ENCODE measurements at regions not wholly inside any gene's neighbourhood (a gene's known extent, or its start where the extent isn't known, plus 50 kb on each side); places are given as distances from the start of the nearest gene placed in this dataset.

- DNase-seq (ENCODE audit: low read depth) = no peak
- no peak overlapping the region for H3K4me3 ChIP-seq (ENCODE audit: low read length)
- TF ChIP-seq, protein P1, sequence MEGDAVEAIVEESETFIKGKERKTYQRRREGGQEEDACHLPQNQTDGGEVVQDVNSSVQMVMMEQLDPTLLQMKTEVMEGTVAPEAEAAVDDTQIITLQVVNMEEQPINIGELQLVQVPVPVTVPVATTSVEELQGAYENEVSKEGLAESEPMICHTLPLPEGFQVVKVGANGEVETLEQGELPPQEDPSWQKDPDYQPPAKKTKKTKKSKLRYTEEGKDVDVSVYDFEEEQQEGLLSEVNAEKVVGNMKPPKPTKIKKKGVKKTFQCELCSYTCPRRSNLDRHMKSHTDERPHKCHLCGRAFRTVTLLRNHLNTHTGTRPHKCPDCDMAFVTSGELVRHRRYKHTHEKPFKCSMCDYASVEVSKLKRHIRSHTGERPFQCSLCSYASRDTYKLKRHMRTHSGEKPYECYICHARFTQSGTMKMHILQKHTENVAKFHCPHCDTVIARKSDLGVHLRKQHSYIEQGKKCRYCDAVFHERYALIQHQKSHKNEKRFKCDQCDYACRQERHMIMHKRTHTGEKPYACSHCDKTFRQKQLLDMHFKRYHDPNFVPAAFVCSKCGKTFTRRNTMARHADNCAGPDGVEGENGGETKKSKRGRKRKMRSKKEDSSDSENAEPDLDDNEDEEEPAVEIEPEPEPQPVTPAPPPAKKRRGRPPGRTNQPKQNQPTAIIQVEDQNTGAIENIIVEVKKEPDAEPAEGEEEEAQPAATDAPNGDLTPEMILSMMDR (conservative IDR thresholded peaks at IDR 0.05; ENCODE audit: low read depth, low read length) = no peak
Measured at GRCh38 chr7:131197920-131198615, 129.6 kb upstream of the MKLN1 start.

GRCh38 chr7:131202451-131202850 is 125.2 kb upstream of the MKLN1 start:
- TF ChIP-seq, protein P1 (conservative IDR thresholded peaks at IDR 0.05; ENCODE audit: low read depth, low read length) = no peak
- H3K4me3 ChIP-seq (ENCODE audit: low read length) = no peak overlapping the region
- no peak for DNase-seq (ENCODE audit: low read depth)

DNA sequence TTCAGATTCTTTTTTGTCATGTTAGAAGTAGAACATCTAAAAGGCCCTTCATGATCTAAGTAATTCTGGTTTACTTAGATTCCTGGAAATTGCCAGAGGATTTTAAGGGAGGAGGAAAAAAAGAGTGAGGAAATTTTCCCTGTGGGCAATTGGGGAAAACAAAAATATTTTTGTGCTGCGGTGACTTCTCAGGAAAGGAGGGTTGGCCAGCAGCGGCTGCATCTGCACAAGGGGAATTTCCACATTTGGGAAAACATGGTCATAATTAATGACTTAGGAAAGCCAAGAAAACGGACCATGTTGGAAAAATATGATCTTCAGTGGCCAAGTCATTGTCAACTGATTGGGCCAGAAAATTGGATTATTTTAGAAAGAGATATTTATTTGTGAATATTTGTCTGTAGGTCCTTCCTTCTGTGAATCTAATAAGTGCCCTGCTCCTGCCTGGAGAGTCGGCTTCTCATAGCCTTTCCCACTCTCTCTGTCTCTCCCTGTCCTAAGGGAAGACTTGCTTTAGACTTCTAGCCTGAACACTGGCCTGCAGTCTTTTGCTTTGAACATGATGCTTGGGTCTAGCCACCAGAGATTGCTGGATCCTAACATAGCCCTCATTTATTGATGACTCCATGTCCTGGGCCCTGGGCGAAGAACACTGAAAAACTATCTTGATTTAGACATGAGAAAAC is 124.2 kb upstream of the MKLN1 start:
- DNase-seq (ENCODE audit: low read depth) = no peak
- TF ChIP-seq, protein P1 (conservative IDR thresholded peaks at IDR 0.05; ENCODE audit: low read depth, low read length) = no peak
- H3K4me3 ChIP-seq (ENCODE audit: low read length) = no peak overlapping the region

DNA sequence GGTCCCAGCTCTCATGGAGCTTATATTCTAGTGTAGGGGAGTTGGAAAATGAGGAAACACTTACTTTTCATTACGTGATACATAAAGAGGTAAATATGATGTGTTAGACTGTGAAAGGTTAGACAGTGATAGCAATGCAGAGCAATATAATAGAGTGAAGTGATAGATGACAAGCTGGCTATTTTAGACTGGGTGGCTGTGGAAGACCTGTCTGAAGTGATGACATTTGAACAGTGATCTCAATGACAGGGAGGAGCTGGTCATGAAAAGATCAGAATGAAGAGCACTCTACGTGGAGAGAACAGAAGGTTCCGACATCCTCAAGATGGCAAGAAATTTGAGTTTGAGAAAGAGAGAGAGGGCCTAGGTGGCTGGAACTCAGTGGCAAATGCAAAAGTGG is 118.9 kb upstream of the MKLN1 start:
- TF ChIP-seq, protein P1 (conservative IDR thresholded peaks at IDR 0.05; ENCODE audit: low read depth, low read length) = no peak
- no peak for DNase-seq (ENCODE audit: low read depth)
- H3K4me3 ChIP-seq (ENCODE audit: low read length) = no peak overlapping the region

DNA sequence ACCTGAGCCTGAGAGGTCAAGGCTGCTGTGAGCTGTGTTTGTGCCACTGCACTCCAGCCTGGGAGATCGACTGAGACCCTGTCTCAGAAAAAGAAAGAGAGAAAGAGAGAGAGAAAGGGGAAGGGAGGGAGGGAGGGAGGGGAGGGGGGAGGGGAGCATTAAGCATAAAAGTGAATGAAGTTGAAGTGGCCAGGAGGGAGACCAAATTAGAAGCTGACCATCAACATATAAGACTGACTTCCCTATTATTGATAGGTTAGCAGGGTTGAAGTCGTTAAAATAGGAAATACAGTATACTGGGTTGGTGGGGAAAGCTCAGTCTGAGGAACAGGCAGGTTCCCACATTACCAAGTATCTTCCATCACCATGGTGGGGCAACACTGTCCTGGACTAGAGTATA is 117.1 kb upstream of the MKLN1 start:
- DNase-seq (ENCODE audit: low read depth) = no peak
- no peak overlapping the region for H3K4me3 ChIP-seq (ENCODE audit: low read length)
- TF ChIP-seq, protein P1 (conservative IDR thresholded peaks at IDR 0.05; ENCODE audit: low read depth, low read length) = no peak

DNA sequence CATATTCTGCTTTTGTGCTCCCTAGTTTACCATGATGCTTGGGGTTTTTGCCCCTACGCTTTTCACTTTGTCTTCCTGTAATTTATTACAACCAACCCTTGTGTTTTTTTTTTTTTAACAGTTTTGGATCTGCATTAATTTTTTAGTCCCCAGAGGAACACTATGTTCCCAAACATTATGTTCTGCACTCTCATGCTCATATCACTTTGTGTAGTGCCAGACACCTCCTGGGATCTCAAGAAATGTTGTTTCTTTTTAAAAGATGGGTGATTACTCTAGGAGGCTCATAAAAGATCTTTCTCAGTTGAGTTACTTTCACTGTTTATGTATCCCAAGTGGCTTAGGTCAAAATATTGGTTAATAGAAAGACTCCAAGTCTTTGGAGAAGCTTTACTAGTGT is 116.2 kb upstream of the MKLN1 start:
- DNase-seq (ENCODE audit: low read depth) = no peak
- TF ChIP-seq, protein P1 (conservative IDR thresholded peaks at IDR 0.05; ENCODE audit: low read depth, low read length) = no peak
- H3K4me3 ChIP-seq (ENCODE audit: low read length) = no peak overlapping the region

GRCh38 chr7:131212114-131212513 is 115.6 kb upstream of the MKLN1 start:
- no peak overlapping the region for H3K4me3 ChIP-seq (ENCODE audit: low read length)
- DNase-seq (ENCODE audit: low read depth) = no peak
- TF ChIP-seq, protein P1 (conservative IDR thresholded peaks at IDR 0.05; ENCODE audit: low read depth, low read length) = no peak
